Body of pancreas (tissue), 4 donors: ENCODE measurements at regions not wholly inside any gene's neighbourhood (a gene's known extent, or its start where the extent isn't known, plus 50 kb on each side); places are given as distances from the start of the nearest gene placed in this dataset.

Experiments
- ATAC-seq: fragments of 150-250 bp; one replicate; pipeline ENCODE4 v1.9.1; 2016
- DNase-seq, 4 donors: peaks; one replicate each; pipeline ENCODE4 v3.0.0-alpha.2; 2019
- H3K27ac ChIP-seq, 4 donors: fragments of 200-600 bp; sonication (generic); 1 replicate in 3 of 4; 2 replicates in 1 of 4; pipeline versions ENCODE4 v1.5.1 to v1.6.1; 2016 to 2019; ENCODE audit warnings: mild to moderate bottlenecking in 1 of 4, mixed read lengths in 1 of 4, moderate library complexity in 1 of 4
- H3K27me3 ChIP-seq, 2 donors: fragments of 200-600 bp; sonication (generic); one replicate each; pipeline ENCODE4 v1.6.0; 2016; ENCODE audit warnings: mild to moderate bottlenecking in 1 of 2
- H3K36me3 ChIP-seq, 2 donors: fragments of 200-600 bp; sonication (generic); replicated peaks in 1 of 2; 2 replicates each; pipeline ENCODE4 v1.5.1; 2016; ENCODE audit warnings: low read depth in 2 of 2; ENCODE audit not compliant: insufficient read depth in 1 of 2
- H3K4me1 ChIP-seq: fragments of 200-600 bp; sonication (generic); one replicate; pipeline ENCODE4 v1.6.0; 2016
- H3K4me3 ChIP-seq, 2 donors: fragments of 200-600 bp; sonication (generic); 1 replicate in 1 of 2; 2 replicates in 1 of 2; pipeline ENCODE4 v1.5.1; 2016 to 2019
- H3K9me3 ChIP-seq, 3 donors: fragments of 200-600 bp; sonication (generic); 1 replicate in 2 of 3; 2 replicates in 1 of 3; pipeline ENCODE4 v1.5.1; 2016
- CTCF ChIP-seq, 7 experiments: fragments of 450-650 bp in 4 of 7; fragments of 200-600 bp in 3 of 7; sonication (generic) in 3 of 7; IDR thresholded peaks; one replicate each; pipeline ENCODE4 v1.5.1; 2016 to 2019; ENCODE audit warnings: antibody characterized with exemption in 7 of 7
- POLR2A ChIP-seq, 3 donors: fragments of 450-650 bp; IDR thresholded peaks; one replicate each; pipeline ENCODE4 v1.6.1; 2016; ENCODE audit warnings: antibody characterized with exemption in 3 of 3, mild to moderate bottlenecking in 2 of 3
- WGBS, 2 donors: methylation state at CpG; one replicate each; pipeline ENCODE4 v1.1.5; 2017; 5-methylcytosine and 5-hydroxymethylcytosine counted together
- intact Hi-C: fragments of 100-400 bp; cut with DNase I; formaldehyde crosslinking; loops from one replicate; pipeline ENCODE4 v1.15.1; 2023

- H3K9me3 ChIP-seq = no peaks in the 10 kb centered on the region
- no peak for DNase-seq
- WGBS, 2 donors = 38 to 40% methylated on average over 3 of the region's 3 CpGs
- TF ChIP-seq POLR2A (IDR thresholded peaks at IDR 0.05) (no peak), CTCF (IDR thresholded peaks at IDR 0.05) (no peak)
- H3K36me3 ChIP-seq = no peaks in the 10 kb centered on the region
- intact Hi-C loops = no loop called here
- no peak overlapping the region for H3K4me3 ChIP-seq
- no peak for ATAC-seq
- H3K27me3 ChIP-seq = no peaks in the 10 kb centered on the region
- no peaks in the 10 kb centered on the region for H3K4me1 ChIP-seq
- H3K27ac ChIP-seq = no peak overlapping the region
These were observed 620.2 kb upstream of the TENM4 start for GRCh38 chr11:80061056-80061455.

- no peak for ATAC-seq
- TF ChIP-seq CTCF (IDR thresholded peaks at IDR 0.05) (no peak), POLR2A (IDR thresholded peaks at IDR 0.05) (no peak)
These were observed 613.8 kb upstream of the TENM4 start for GRCh38 chr11:80054582-80055165.

GRCh38 chr11:80048513-80048912, 607.7 kb upstream of the TENM4 start:
- Histone ChIP-seq H3K36me3 (no peaks in the 10 kb centered on the region), H3K4me1 (no peaks in the 10 kb centered on the region), H3K27ac (no peak overlapping the region), H3K27me3 (no peaks in the 10 kb centered on the region), H3K9me3 (no peaks in the 10 kb centered on the region), H3K4me3 (no peak overlapping the region)
- intact Hi-C loops = no loop called here
- 72 to 83% methylated on average over 1 of the region's 1 CpG for WGBS, 2 donors
- DNase-seq = no peak
- no peak for ATAC-seq
- TF ChIP-seq CTCF (IDR thresholded peaks at IDR 0.05) (no peak), POLR2A (IDR thresholded peaks at IDR 0.05) (no peak)

More at GRCh38 chr11:80054582-80055165, 613.8 kb upstream of the TENM4 start:
- intact Hi-C loops = no loop called here
- Histone ChIP-seq H3K4me1 (no peaks in the 10 kb centered on the region), H3K27ac (no peak overlapping the region), H3K4me3 (no peak overlapping the region), H3K9me3 (no peaks in the 10 kb centered on the region), H3K27me3 (no peaks in the 10 kb centered on the region), H3K36me3 (no peaks in the 10 kb centered on the region)
- WGBS, 2 donors = 64 to 72% methylated on average over 3 of the region's 3 CpGs
- DNase-seq = no peak

GRCh38 chr11:80041136-80042000, 600.5 kb upstream of the TENM4 start:
- TF ChIP-seq POLR2A (IDR thresholded peaks at IDR 0.05) = no peak
- TF ChIP-seq CTCF (IDR thresholded peaks at IDR 0.05) = no peak
- Histone ChIP-seq H3K4me3 (no peak overlapping the region), H3K27ac (no peak overlapping the region), H3K27me3 (no peaks in the 10 kb centered on the region), H3K4me1 (no peaks in the 10 kb centered on the region), H3K9me3 (no peaks in the 10 kb centered on the region), H3K36me3 (no peaks in the 10 kb centered on the region)
- WGBS, 2 donors = 73 to 76% methylated on average over 7 of the region's 7 CpGs
- DNase-seq (no peak), ATAC-seq (no peak)
- intact Hi-C loops = no loop called here
